ENCODE measurements at regions not wholly inside any gene's neighbourhood (a gene's known extent, or its start where the extent isn't known, plus 50 kb on each side); places are given as distances from the start of the nearest gene placed in this dataset.
A peak's percentile ranks its signal among the peaks of the same experiment; 100 is the strongest.

DNA sequence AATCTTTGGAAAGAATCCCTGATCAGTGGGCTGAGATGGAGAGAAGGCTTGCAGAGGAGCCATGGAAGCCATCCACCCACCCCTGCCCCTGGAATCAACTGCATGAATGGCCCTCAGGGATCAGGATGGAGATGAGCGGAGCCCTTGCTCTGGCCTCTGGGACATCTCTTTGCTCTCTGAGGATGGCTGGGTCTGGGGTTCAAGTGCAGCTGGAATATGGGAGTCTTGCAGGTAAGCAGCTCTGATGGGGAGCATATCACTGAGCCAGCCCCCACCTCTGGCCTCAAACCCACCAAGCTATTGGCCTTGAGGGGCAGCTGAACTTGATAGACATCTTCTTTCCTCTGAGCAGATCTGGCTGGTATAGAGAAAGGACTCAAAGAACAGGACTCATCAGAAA, 76.1 kb downstream of the C5orf15 start:
- no peak overlapping the region for H3K27ac ChIP-seq (ENCODE audit: low read depth, low read length)
- H3K36me3 ChIP-seq (ENCODE audit: insufficient read depth, low read length), result no peaks in the 10 kb centered on the region
- no peaks in the 10 kb centered on the region for H3K9me3 ChIP-seq (ENCODE audit: low read length)
- H3K27me3 ChIP-seq (ENCODE audit: control insufficient read depth in 1 of 2, insufficient read depth in 2 of 2, low read length in 2 of 2), result no peaks in the 10 kb centered on the region
- no peak overlapping the region for H3K9ac ChIP-seq (ENCODE audit: low read length)
- no peaks in the 10 kb centered on the region for H3K4me1 ChIP-seq (ENCODE audit: insufficient read depth, low read length)
- H3K4me3 ChIP-seq (ENCODE audit: low read depth in 1 of 2, low read length in 2 of 2), result no peak overlapping the region

GRCh38 chr5:133891390-133891789, 77.0 kb downstream of the C5orf15 start:
- Histone ChIP-seq H3K36me3 (ENCODE audit: insufficient read depth, low read length) (no peaks in the 10 kb centered on the region), H3K9ac (ENCODE audit: low read length) (no peak overlapping the region), H3K4me1 (ENCODE audit: insufficient read depth, low read length) (no peaks in the 10 kb centered on the region), H3K9me3 (ENCODE audit: low read length) (no peaks in the 10 kb centered on the region), H3K27me3 (ENCODE audit: control insufficient read depth in 1 of 2, insufficient read depth in 2 of 2, low read length in 2 of 2) (no peaks in the 10 kb centered on the region), H3K27ac (ENCODE audit: low read depth, low read length) (no peak overlapping the region), H3K4me3 (ENCODE audit: low read depth in 1 of 2, low read length in 2 of 2) (no peak overlapping the region)

GRCh38 chr5:133890776-133891280, 77.6 kb downstream of the C5orf15 start:
- Histone ChIP-seq H3K27me3 (ENCODE audit: control insufficient read depth in 1 of 2, insufficient read depth in 2 of 2, low read length in 2 of 2) (no peaks in the 10 kb centered on the region), H3K9ac (ENCODE audit: low read length) (no peak overlapping the region), H3K36me3 (ENCODE audit: insufficient read depth, low read length) (no peaks in the 10 kb centered on the region), H3K4me3 (ENCODE audit: low read depth in 1 of 2, low read length in 2 of 2) (no peak overlapping the region), H3K4me1 (ENCODE audit: insufficient read depth, low read length) (no peaks in the 10 kb centered on the region), H3K27ac (ENCODE audit: low read depth, low read length) (no peak overlapping the region), H3K9me3 (ENCODE audit: low read length) (no peaks in the 10 kb centered on the region)

DNA sequence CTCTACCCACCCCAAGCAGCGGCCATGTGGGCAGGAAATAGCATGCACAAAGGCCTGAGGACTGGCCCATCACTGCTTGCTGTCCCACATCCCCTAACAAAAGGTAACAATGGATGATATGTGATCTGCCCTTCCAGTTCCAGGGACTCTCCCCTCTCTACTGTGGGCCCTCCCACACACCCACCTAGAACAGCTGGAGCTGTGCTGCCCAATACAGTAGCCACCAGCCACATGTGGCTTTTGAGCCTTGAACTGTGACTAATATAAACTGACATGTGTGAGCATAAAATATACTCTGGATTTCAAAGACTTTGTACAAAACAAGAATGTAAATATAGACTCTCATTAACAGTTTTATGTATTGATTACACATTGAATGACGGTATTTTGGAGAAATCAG, 78.1 kb downstream of the C5orf15 start:
- H3K9ac ChIP-seq (ENCODE audit: low read length), result no peak overlapping the region
- H3K4me3 ChIP-seq (ENCODE audit: low read depth in 1 of 2, low read length in 2 of 2), result no peak overlapping the region
- no peaks in the 10 kb centered on the region for H3K36me3 ChIP-seq (ENCODE audit: insufficient read depth, low read length)
- H3K27me3 ChIP-seq (ENCODE audit: control insufficient read depth in 1 of 2, insufficient read depth in 2 of 2, low read length in 2 of 2), result no peaks in the 10 kb centered on the region
- H3K4me1 ChIP-seq (ENCODE audit: insufficient read depth, low read length), result peaks cover under 1% of the 10 kb centered on the region
- no peaks in the 10 kb centered on the region for H3K9me3 ChIP-seq (ENCODE audit: low read length)
- no peak overlapping the region for H3K27ac ChIP-seq (ENCODE audit: low read depth, low read length)

DNA sequence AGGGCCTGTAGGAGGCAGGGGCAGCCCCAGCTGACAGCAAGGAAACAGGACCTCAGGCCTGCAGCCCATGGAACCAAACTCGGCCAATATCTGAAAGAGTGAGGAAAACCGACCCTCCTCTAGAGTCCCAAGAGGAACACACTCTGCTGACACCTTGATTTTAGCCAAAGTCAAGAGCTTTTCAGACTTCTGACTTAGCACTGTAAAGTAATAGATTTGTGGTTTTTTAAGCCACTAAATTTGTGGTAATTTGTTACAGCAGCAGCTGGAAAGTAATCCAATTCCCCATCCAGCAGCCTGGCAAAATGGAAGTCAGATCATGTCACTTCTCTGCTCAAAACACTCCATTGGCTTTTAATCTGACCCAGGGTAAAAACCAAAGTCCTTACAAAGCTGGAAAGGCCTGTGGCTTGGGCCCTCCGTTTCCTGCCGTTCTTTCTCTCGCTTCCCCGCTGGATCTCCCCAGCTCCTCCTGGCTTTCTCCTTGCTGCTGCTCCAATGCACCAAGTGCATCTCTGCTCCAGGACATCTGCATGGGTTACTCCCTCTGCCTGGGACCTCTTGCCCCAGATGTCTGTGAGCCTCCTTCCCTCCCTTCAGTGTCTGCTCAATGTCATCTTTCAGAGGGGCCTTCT, 79.0 kb downstream of the C5orf15 start:
- Histone ChIP-seq H3K4me1 (ENCODE audit: insufficient read depth, low read length) (peaks cover 10% of the 10 kb centered on the region), H3K27me3 (ENCODE audit: control insufficient read depth in 1 of 2, insufficient read depth in 2 of 2, low read length in 2 of 2) (no peaks in the 10 kb centered on the region), H3K9me3 (ENCODE audit: low read length) (no peaks in the 10 kb centered on the region), H3K4me3 (ENCODE audit: low read depth in 1 of 2, low read length in 2 of 2) (no peak overlapping the region), H3K27ac (ENCODE audit: low read depth, low read length) (no peak overlapping the region), H3K36me3 (ENCODE audit: insufficient read depth, low read length) (no peaks in the 10 kb centered on the region), H3K9ac (ENCODE audit: low read length) (no peak overlapping the region)

- Histone ChIP-seq H3K27me3 (ENCODE audit: control insufficient read depth in 1 of 2, insufficient read depth in 2 of 2, low read length in 2 of 2) (no peaks in the 10 kb centered on the region), H3K4me3 (ENCODE audit: low read depth in 1 of 2, low read length in 2 of 2) (no peak overlapping the region)
Measured at GRCh38 chr5:133888625-133888991, 79.8 kb downstream of the C5orf15 start.

GRCh38 chr5:133885566-133885965, 82.9 kb downstream of the C5orf15 start:
- peaks cover 22% of the 10 kb centered on the region for H3K4me1 ChIP-seq (ENCODE audit: insufficient read depth, low read length)
- no peaks in the 10 kb centered on the region for H3K27me3 ChIP-seq (ENCODE audit: control insufficient read depth in 1 of 2, insufficient read depth in 2 of 2, low read length in 2 of 2)
- H3K27ac ChIP-seq (ENCODE audit: low read depth, low read length), result no peak overlapping the region
- no peaks in the 10 kb centered on the region for H3K36me3 ChIP-seq (ENCODE audit: insufficient read depth, low read length)
- H3K9ac ChIP-seq (ENCODE audit: low read length), result no peak overlapping the region
- no peak overlapping the region for H3K4me3 ChIP-seq (ENCODE audit: low read depth in 1 of 2, low read length in 2 of 2)
- H3K9me3 ChIP-seq (ENCODE audit: low read length), result no peaks in the 10 kb centered on the region

More at GRCh38 chr5:133888625-133888991, 79.8 kb downstream of the C5orf15 start:
- Histone ChIP-seq H3K9ac (ENCODE audit: low read length) (no peak overlapping the region), H3K4me1 (ENCODE audit: insufficient read depth, low read length) (peaks cover 17% of the 10 kb centered on the region), H3K27ac (ENCODE audit: low read depth, low read length) (no peak overlapping the region), H3K9me3 (ENCODE audit: low read length) (no peaks in the 10 kb centered on the region), H3K36me3 (ENCODE audit: insufficient read depth, low read length) (no peaks in the 10 kb centered on the region)

DNA sequence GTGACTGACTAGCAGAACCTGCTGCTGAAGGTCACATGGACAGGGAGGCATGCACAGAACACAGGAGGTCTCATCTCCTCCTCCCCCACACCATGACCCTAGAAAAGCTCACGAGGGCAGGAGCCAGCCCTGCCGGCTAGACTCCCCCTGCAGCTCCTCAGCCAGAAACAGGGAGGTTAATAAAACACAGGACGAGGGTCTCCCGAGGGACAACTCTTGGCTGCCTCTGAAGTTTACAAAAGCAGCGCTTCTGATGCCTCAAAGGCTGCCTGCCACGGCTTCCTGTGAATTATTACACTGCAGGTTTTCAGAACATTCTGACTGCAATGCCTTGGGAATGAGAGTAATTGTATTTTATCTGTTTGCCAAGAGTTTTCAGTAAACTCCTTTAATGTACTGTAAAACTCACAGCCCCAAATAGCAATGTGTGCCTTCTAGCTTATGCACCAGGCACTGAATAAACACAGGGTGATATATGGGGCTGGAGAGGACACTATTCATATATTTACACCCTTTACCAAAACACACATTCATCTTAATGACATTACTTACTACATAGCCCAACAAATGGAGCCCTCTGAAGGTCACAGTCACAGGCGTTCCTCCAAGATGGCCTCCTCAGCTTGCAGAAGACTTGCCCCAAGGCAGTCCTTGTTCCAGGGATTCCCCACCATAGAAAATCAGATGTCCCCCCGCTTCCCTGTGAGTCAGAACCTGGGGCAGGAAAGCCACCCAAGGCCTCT, 83.7 kb downstream of the C5orf15 start:
- peaks cover 22% of the 10 kb centered on the region for H3K4me1 ChIP-seq (ENCODE audit: insufficient read depth, low read length)
- no peak overlapping the region for H3K4me3 ChIP-seq (ENCODE audit: low read depth in 1 of 2, low read length in 2 of 2)
- peak overlapping the region; percentile 27 for H3K27ac ChIP-seq (ENCODE audit: low read depth, low read length)

DNA sequence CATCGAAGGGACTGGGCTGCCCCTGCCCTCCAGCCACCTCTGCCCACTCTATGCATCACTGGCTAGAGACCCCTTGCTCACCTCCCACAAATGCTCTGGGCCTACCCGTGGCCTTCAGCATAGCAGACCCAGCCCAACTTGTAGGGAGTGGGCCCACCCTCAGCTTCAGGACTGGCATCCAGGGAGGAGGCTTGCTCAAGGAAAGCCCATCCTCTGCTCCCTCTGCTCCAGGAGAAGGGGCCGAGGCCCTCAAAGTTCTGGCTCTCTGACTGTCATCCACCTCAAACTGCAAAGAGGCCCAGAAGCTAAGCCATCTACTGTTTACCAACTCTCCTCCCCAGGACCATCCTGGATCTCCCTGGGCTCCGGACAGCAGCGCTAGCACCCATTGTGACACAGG, 84.5 kb downstream of the C5orf15 start:
- Histone ChIP-seq H3K4me3 (ENCODE audit: low read depth in 1 of 2, low read length in 2 of 2) (no peak overlapping the region), H3K9ac (ENCODE audit: low read length) (no peak overlapping the region), H3K27me3 (ENCODE audit: control insufficient read depth in 1 of 2, insufficient read depth in 2 of 2, low read length in 2 of 2) (no peaks in the 10 kb centered on the region), H3K36me3 (ENCODE audit: insufficient read depth, low read length) (no peaks in the 10 kb centered on the region), H3K27ac (ENCODE audit: low read depth, low read length) (no peak overlapping the region), H3K4me1 (ENCODE audit: insufficient read depth, low read length) (peaks cover 22% of the 10 kb centered on the region), H3K9me3 (ENCODE audit: low read length) (no peaks in the 10 kb centered on the region)

More for the DNA sequence above, 83.7 kb downstream of the C5orf15 start:
- no peaks in the 10 kb centered on the region for H3K9me3 ChIP-seq (ENCODE audit: low read length)
- H3K9ac ChIP-seq (ENCODE audit: low read length), result no peak overlapping the region
- H3K27me3 ChIP-seq (ENCODE audit: control insufficient read depth in 1 of 2, insufficient read depth in 2 of 2, low read length in 2 of 2), result no peaks in the 10 kb centered on the region
- no peaks in the 10 kb centered on the region for H3K36me3 ChIP-seq (ENCODE audit: insufficient read depth, low read length)

GRCh38 chr5:133882846-133883245, 85.6 kb downstream of the C5orf15 start:
- Histone ChIP-seq H3K9me3 (ENCODE audit: low read length) (no peaks in the 10 kb centered on the region), H3K27ac (ENCODE audit: low read depth, low read length) (no peak overlapping the region), H3K27me3 (ENCODE audit: control insufficient read depth in 1 of 2, insufficient read depth in 2 of 2, low read length in 2 of 2) (no peaks in the 10 kb centered on the region), H3K36me3 (ENCODE audit: insufficient read depth, low read length) (no peaks in the 10 kb centered on the region), H3K9ac (ENCODE audit: low read length) (no peak overlapping the region), H3K4me3 (ENCODE audit: low read depth in 1 of 2, low read length in 2 of 2) (no peak overlapping the region), H3K4me1 (ENCODE audit: insufficient read depth, low read length) (peaks cover 22% of the 10 kb centered on the region)

DNA sequence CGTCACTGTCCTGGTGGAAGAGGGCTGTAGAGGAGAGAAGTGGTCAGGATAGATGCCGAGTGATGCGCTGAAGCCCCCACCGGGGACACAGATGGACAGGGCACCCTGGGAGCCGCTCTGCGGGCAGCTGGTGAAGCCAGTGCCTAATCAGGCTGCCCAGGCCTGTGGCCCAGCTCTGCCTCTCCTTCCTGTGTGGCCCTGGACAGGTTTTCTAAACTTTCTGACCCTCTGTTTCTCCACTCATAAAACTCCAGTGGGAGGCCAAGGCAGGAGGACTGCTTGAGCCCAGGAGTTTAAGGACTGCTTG, 86.1 kb downstream of the C5orf15 start:
- Histone ChIP-seq H3K27ac (ENCODE audit: low read depth, low read length) (no peak overlapping the region), H3K36me3 (ENCODE audit: insufficient read depth, low read length) (no peaks in the 10 kb centered on the region), H3K4me1 (ENCODE audit: insufficient read depth, low read length) (peaks cover 22% of the 10 kb centered on the region), H3K4me3 (ENCODE audit: low read depth in 1 of 2, low read length in 2 of 2) (no peak overlapping the region), H3K9me3 (ENCODE audit: low read length) (no peaks in the 10 kb centered on the region), H3K9ac (ENCODE audit: low read length) (no peak overlapping the region), H3K27me3 (ENCODE audit: control insufficient read depth in 1 of 2, insufficient read depth in 2 of 2, low read length in 2 of 2) (no peaks in the 10 kb centered on the region)
